ENCODE measurements at regions not wholly inside any gene's neighbourhood (a gene's known extent, or its start where the extent isn't known, plus 50 kb on each side); places are given as distances from the start of the nearest gene placed in this dataset.

DNA sequence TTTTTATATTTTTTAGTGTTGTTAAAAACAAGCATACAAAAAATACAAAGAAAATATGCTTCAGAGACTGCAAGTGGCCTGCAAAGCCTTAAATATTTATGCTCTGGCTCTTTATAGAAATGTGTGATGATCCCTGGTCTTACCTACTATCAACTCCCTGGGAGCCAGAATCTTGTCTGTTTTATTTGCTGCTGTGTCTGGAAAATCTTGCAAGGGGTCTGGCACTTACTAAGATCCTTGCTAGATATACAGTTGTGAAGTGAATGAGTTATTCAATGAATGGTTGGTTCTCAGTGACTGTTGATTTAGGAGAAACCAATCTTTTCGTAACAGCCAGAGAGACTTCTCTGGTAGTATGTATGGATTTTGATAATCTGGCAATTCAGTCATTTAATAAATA lies 521.0 kb upstream of the CFAP20DC start:
- intact Hi-C loops (cut with micrococcal nuclease): no loop called here
- CTCF ChIA-PET: interaction anchor here (2.1 kb wide), 1 partner anchor 287 kb away, joined by 9 read pairs; no protein-coding TSS in a partner anchor
- DNase-seq: no peak
- Mint-ChIP-seq H3K27ac (no peak overlapping the region), H3K9me3 (no peaks in the 10 kb centered on the region), H3K36me3 (no peaks in the 10 kb centered on the region), H3K4me1 (ENCODE audit: low read depth) (peaks cover 16% of the 10 kb centered on the region), H3K4me3 (no peak overlapping the region), H3K27me3 (peaks cover 6% of the 10 kb centered on the region)
- POLR2A ChIA-PET: no interaction called here

DNA sequence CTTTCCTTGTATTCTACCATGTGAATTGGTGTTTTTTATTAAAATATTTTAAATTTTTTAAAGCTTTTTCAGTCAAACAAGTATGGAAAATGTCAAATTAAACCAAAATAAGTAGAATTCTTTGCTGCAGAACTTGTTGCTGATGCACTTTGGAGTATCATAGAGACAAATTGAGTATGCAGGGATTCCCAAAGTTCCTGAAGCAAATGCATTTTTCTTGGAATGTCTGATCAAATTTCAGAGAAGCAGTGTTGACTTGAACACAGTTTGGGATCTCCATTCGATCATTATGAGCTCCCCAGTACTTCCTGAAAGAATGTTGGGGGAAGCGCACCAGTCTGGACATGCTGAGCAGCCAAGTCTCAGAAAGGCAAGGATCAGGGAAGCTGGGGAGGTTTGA lies 517.8 kb upstream of the CFAP20DC start:
- Mint-ChIP-seq H3K4me3 (no peak overlapping the region), H3K27me3 (peaks cover 9% of the 10 kb centered on the region), H3K4me1 (ENCODE audit: low read depth) (peaks cover 17% of the 10 kb centered on the region), H3K9me3 (no peaks in the 10 kb centered on the region), H3K27ac (no peak overlapping the region), H3K36me3 (no peaks in the 10 kb centered on the region)
- CTCF ChIA-PET: interaction anchor here (0.6 to 2.0 kb wide), 5 partner anchors 9 to 291 kb away, joined by 3 to 8 read pairs (median 5); no protein-coding TSS in a partner anchor
- DNase-seq: no peak
- POLR2A ChIA-PET: no interaction called here
- intact Hi-C loops (cut with micrococcal nuclease): loop anchor here (2.0 to 10.0 kb wide), 8 partner anchors 27 to 625 kb away; no protein-coding TSS in a partner anchor

DNA sequence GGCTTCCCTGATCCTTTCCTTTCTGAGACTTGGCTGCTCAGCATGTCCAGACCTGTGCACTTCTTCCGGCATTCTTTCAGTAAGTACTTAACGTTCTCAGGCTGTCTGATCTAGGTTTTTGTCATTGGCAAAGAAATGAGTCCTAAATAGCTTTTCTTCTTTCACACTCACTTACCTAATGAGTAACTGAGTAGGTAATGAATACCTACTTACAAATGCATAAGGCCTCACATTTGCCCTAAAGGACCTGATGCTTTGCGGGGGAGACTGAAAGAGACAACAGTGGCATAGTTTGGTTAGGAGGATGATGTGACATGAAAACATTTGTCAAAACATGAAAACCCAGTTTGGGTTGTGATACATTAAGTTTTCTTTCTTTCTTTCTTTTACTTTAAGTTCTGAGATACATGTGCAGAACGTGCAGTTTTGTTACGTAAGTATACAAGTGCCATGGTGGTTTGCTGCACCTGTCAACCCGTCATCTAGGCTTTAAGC lies 516.7 kb upstream of the CFAP20DC start:
- CTCF ChIA-PET: interaction anchor here (0.6 to 0.8 kb wide), 3 partner anchors 9 to 302 kb away, joined by 3 to 4 read pairs (median 3); no protein-coding TSS in a partner anchor
- Mint-ChIP-seq H3K4me3 (no peak overlapping the region), H3K4me1 (ENCODE audit: low read depth) (peaks cover 17% of the 10 kb centered on the region), H3K27ac (peak overlapping the region; percentile 18), H3K36me3 (no peaks in the 10 kb centered on the region), H3K27me3 (peaks cover 9% of the 10 kb centered on the region), H3K9me3 (no peaks in the 10 kb centered on the region)
- DNase-seq: peak; percentile 66
- intact Hi-C loops (cut with micrococcal nuclease): loop anchor here (1.0 to 10.0 kb wide), 14 partner anchors 26 to 626 kb away; no protein-coding TSS in a partner anchor
- POLR2A ChIA-PET: interaction anchor here (0.6 to 1.5 kb wide), 6 partner anchors 39 to 280 kb away, joined by 3 to 5 read pairs (median 4); no protein-coding TSS in a partner anchor

DNA sequence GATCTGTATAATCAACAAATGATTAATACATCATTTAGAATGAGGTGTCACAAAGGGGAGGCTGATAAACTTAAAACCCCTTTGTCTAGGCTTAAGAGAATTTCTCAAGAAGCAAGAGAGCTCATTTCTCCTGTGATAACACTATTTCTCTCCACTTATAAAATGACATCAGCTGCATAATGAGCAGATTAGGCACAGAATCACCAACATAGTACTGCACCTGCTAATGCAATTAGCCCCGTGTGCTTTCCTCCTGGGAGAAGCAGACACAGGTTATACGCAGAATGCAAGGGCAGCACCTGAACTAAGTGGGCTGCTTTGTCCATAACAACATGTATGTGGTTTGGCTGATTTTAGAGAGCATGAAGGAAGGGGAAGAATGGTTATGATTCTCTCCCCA lies 515.3 kb upstream of the CFAP20DC start:
- intact Hi-C loops (cut with micrococcal nuclease): loop anchor here (5.0 to 10.0 kb wide), 6 partner anchors 83 to 627 kb away; no protein-coding TSS in a partner anchor
- H3K4me3 Mint-ChIP-seq: no peak overlapping the region
- H3K36me3 Mint-ChIP-seq: no peaks in the 10 kb centered on the region
- H3K9me3 Mint-ChIP-seq: no peaks in the 10 kb centered on the region
- ChIA-PET CTCF (no interaction called here), POLR2A (no interaction called here)
- H3K4me1 Mint-ChIP-seq (ENCODE audit: low read depth): peaks cover 24% of the 10 kb centered on the region
- no peak for DNase-seq
- peaks cover 9% of the 10 kb centered on the region for H3K27me3 Mint-ChIP-seq
- no peak overlapping the region for H3K27ac Mint-ChIP-seq

- Mint-ChIP-seq H3K36me3 (no peaks in the 10 kb centered on the region), H3K9me3 (no peaks in the 10 kb centered on the region), H3K4me3 (no peak overlapping the region), H3K27ac (no peak overlapping the region), H3K27me3 (peaks cover 3% of the 10 kb centered on the region), H3K4me1 (ENCODE audit: low read depth) (peaks cover 36% of the 10 kb centered on the region)
- intact Hi-C loops (cut with micrococcal nuclease): loop anchor here (10.0 kb wide), 3 partner anchors 371 to 521 kb away; no protein-coding TSS in a partner anchor
- ChIA-PET CTCF (no interaction called here), POLR2A (no interaction called here)
- no peak for DNase-seq
These were observed 514.1 kb upstream of the CFAP20DC start for GRCh38 chr3:59563966-59564365.

- H3K36me3 Mint-ChIP-seq: no peaks in the 10 kb centered on the region
- CTCF ChIA-PET: no interaction called here
- peaks cover 40% of the 10 kb centered on the region for H3K4me1 Mint-ChIP-seq (ENCODE audit: low read depth)
- POLR2A ChIA-PET: no interaction called here
- no peak overlapping the region for H3K4me3 Mint-ChIP-seq
- H3K27me3 Mint-ChIP-seq: peaks cover 3% of the 10 kb centered on the region
- H3K9me3 Mint-ChIP-seq: no peaks in the 10 kb centered on the region
- intact Hi-C loops (cut with micrococcal nuclease): loop anchor here (10.0 kb wide), 3 partner anchors 372 to 522 kb away; no protein-coding TSS in a partner anchor
- DNase-seq: no peak
- H3K27ac Mint-ChIP-seq: no peak overlapping the region
These were observed 513.3 kb upstream of the CFAP20DC start for GRCh38 chr3:59563072-59563605.

- POLR2A ChIA-PET: no interaction called here
- DNase-seq: peak; percentile 50
- CTCF ChIA-PET: interaction anchor here (0.7 to 2.2 kb wide), 6 partner anchors 8 to 247 kb away, joined by 3 to 7 read pairs (median 4); no protein-coding TSS in a partner anchor
- H3K27ac Mint-ChIP-seq: peak overlapping the region; percentile 80
- no peak overlapping the region for H3K4me3 Mint-ChIP-seq
- H3K27me3 Mint-ChIP-seq: peaks cover 5% of the 10 kb centered on the region
- no peaks in the 10 kb centered on the region for H3K36me3 Mint-ChIP-seq
- peaks cover 31% of the 10 kb centered on the region for H3K4me1 Mint-ChIP-seq (ENCODE audit: low read depth)
- intact Hi-C loops (cut with micrococcal nuclease): loop anchor here (1.0 to 10.0 kb wide), 10 partner anchors 20 to 525 kb away; no protein-coding TSS in a partner anchor
- no peaks in the 10 kb centered on the region for H3K9me3 Mint-ChIP-seq
These were observed 510.1 kb upstream of the CFAP20DC start for GRCh38 chr3:59559721-59560435.

DNA sequence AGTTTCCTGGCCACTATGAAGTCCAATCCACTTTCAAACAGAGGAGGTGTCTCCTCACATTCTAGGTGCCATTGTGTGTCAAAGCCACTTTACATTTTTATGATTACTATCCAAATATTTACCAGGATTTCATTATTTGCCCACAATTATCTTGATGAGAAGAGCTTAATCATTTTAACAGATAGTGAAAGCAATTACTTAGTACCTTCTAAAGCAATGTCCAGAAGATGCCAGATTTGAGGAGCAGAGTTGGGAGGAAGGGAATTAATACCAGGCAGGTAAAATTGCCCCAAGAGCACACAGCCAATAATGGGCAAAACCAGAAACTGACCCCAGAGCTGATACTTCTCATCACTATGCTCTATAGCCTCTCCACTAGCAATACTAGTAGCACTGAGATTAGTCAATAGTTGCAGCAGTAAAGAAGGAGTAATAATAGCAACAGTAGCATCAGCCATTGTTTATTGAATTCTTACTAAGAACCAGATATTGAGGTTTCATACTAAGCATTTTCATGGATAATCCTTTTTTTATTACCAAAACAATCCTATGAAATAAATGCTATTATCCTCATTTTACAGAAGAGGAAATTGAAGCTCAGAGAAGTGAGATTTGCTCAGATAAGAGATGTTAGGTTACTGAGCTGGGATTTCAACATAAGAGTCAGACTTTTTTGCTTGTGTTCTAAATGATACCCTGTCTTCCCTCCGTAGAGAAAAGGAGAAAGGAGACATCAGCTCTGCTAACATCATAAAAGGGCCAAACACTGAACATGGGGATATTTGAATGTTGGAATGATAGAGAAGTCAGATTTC lies 509.3 kb upstream of the CFAP20DC start:
- H3K27ac Mint-ChIP-seq: peak overlapping the region; percentile 80
- no peaks in the 10 kb centered on the region for H3K36me3 Mint-ChIP-seq
- no peak overlapping the region for H3K4me3 Mint-ChIP-seq
- intact Hi-C loops (cut with micrococcal nuclease): loop anchor here (1.0 to 2.0 kb wide), 6 partner anchors 19 to 173 kb away; no protein-coding TSS in a partner anchor
- peaks cover 5% of the 10 kb centered on the region for H3K27me3 Mint-ChIP-seq
- no peak for DNase-seq
- ChIA-PET POLR2A (interaction anchor here (1.5 kb wide), 1 partner anchor 108 kb away, joined by 6 read pairs; no protein-coding TSS in a partner anchor), CTCF (interaction anchor here (0.7 to 2.2 kb wide), 7 partner anchors 9 to 246 kb away, joined by 3 to 7 read pairs (median 4); no protein-coding TSS in a partner anchor)
- peaks cover 31% of the 10 kb centered on the region for H3K4me1 Mint-ChIP-seq (ENCODE audit: low read depth)
- no peaks in the 10 kb centered on the region for H3K9me3 Mint-ChIP-seq

DNA sequence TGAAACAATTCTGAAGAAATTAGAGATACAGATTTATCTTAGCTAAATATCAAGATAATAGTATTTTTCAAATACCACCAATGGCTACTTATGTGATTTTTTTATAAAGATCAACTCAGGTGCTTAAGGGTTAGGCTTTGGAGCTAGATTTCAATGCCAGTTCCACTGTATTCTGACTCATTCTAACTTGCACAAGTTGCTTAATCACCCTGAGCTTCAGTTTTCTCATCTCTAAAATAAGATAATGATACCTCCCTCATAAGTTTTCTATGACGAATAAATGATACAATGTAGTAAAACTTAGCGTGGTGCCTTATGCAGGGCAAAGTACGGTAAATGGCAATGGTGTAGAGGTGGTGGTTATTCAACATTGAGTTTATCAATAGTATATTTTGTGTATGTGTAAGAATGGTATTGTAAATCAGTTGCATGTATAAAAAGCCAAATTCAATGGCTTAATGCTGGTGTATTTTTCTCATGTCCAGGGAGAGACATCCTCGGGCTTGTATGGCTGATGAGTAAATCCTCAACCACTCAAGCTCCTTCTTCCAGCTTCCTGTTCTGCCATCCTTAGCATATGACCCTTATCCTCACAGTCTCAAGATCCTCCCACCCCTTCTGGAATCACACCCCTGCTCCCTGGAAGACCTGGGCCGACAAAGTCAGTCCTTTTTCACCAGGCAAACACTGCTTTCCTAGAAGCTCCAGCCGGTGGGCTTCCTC lies 505.9 kb upstream of the CFAP20DC start:
- no peaks in the 10 kb centered on the region for H3K36me3 Mint-ChIP-seq
- DNase-seq: no peak
- ChIA-PET CTCF (interaction anchor here (0.6 to 1.0 kb wide), 3 partner anchors 20 to 128 kb away, joined by 3 to 4 read pairs (median 3); no protein-coding TSS in a partner anchor), POLR2A (interaction anchor here (1.0 to 1.1 kb wide), 2 partner anchors 14 to 111 kb away, joined by 3 read pairs; no protein-coding TSS in a partner anchor)
- intact Hi-C loops (cut with micrococcal nuclease): no loop called here
- peaks cover 2% of the 10 kb centered on the region for H3K27me3 Mint-ChIP-seq
- no peak overlapping the region for H3K27ac Mint-ChIP-seq
- H3K4me3 Mint-ChIP-seq: no peak overlapping the region
- H3K9me3 Mint-ChIP-seq: no peaks in the 10 kb centered on the region
- H3K4me1 Mint-ChIP-seq (ENCODE audit: low read depth): peaks cover 29% of the 10 kb centered on the region

DNA sequence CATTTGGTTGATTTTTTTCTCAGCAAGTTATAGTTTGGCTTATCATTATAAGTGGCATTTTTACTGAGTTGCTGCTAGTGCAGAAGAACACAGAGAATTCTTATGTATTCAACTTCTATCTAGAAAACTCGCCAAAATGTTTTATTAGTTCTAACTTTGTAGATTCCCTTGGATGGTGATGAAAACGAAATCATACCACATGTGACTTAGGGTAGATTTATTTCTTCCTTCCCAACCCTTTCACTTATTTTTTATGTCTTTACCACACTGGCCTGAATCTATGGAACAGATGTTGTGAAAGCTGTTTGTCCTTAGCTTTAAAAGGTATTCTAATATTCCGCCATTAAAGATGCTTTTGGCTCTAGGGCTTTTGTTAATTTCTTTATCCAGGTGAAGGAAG lies 503.3 kb upstream of the CFAP20DC start:
- intact Hi-C loops (cut with micrococcal nuclease): no loop called here
- POLR2A ChIA-PET: no interaction called here
- CTCF ChIA-PET: no interaction called here
- H3K4me3 Mint-ChIP-seq: no peak overlapping the region
- no peak overlapping the region for H3K27ac Mint-ChIP-seq
- no peaks in the 10 kb centered on the region for H3K9me3 Mint-ChIP-seq
- peaks cover 7% of the 10 kb centered on the region for H3K4me1 Mint-ChIP-seq (ENCODE audit: low read depth)
- peaks cover 2% of the 10 kb centered on the region for H3K27me3 Mint-ChIP-seq
- DNase-seq: no peak
- H3K36me3 Mint-ChIP-seq: no peaks in the 10 kb centered on the region

DNA sequence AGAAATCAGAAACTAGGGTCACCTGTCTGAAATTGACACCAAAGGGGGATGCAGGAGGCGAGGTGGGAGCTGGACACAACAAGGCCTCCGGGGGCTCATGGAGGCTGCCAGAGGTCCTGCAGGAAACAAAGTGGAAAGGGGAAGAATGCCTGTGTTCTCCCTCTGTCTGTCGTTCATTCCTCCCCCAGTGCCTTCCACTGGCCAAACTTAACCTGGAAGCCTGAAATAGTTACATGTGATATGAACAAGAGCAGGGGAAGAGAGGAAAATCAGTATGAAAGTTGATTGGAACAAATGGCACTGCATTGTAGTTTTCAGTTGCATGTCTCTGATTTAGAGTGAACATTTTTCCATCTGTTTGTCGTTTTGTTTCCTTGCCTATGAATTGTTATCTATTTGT lies 502.0 kb upstream of the CFAP20DC start:
- intact Hi-C loops (cut with micrococcal nuclease): no loop called here
- ChIA-PET CTCF (no interaction called here), POLR2A (no interaction called here)
- Mint-ChIP-seq H3K27ac (no peak overlapping the region), H3K9me3 (no peaks in the 10 kb centered on the region), H3K36me3 (no peaks in the 10 kb centered on the region), H3K4me1 (ENCODE audit: low read depth) (peaks cover 7% of the 10 kb centered on the region), H3K4me3 (no peak overlapping the region), H3K27me3 (peaks cover 2% of the 10 kb centered on the region)
- no peak for DNase-seq
